ENCODE measurements at regions not wholly inside any gene's neighbourhood (a gene's known extent, or its start where the extent isn't known, plus 50 kb on each side); places are given as distances from the start of the nearest gene placed in this dataset.

DNA sequence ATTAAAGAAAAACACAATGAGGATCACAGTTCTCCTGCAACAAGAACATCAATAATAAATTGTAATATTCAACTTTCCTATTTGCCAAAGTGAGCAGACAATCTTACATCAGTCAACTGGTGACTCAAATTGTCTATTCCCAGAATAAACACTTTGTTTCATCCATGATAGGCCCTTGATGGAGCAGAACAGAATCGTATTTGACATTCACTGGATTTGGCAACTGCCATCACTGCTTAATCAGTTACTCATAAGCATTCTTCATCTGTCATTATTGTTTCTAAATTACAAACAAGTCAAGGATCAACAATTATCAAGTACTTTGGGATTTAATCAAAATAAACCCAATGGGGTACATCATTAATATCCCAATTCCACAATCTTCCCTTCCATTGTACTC lies 398.4 kb downstream of the GABRG2 start:
- no peaks in the 10 kb centered on the region for H3K4me1 ChIP-seq (ENCODE audit: control insufficient read depth in 1 of 2, insufficient read depth in 2 of 2, low read depth in 1 of 2, low read length in 1 of 2)
- no peak for DNase-seq
- H3K79me2 ChIP-seq (ENCODE audit: insufficient read depth): no peaks in the 10 kb centered on the region
- H3K9me3 ChIP-seq: no peaks in the 10 kb centered on the region
- TF ChIP-seq, protein P1, sequence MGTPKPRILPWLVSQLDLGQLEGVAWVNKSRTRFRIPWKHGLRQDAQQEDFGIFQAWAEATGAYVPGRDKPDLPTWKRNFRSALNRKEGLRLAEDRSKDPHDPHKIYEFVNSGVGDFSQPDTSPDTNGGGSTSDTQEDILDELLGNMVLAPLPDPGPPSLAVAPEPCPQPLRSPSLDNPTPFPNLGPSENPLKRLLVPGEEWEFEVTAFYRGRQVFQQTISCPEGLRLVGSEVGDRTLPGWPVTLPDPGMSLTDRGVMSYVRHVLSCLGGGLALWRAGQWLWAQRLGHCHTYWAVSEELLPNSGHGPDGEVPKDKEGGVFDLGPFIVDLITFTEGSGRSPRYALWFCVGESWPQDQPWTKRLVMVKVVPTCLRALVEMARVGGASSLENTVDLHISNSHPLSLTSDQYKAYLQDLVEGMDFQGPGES (IDR thresholded peaks at IDR 0.05; ENCODE audit: low read depth, low read length): no peak
- no peak for TF ChIP-seq RXRA (IDR thresholded peaks at IDR 0.05; ENCODE audit: borderline replicate concordance, low read depth)
- no peak for TF ChIP-seq TEAD4 (IDR thresholded peaks at IDR 0.05; ENCODE audit: borderline replicate concordance, insufficient read depth)
- TF ChIP-seq NFIC (IDR thresholded peaks at IDR 0.05; ENCODE audit: borderline replicate concordance): no peak
- TF ChIP-seq GABPA (IDR thresholded peaks at IDR 0.05; ENCODE audit: low read depth): no peak
- TF ChIP-seq, protein P2, sequence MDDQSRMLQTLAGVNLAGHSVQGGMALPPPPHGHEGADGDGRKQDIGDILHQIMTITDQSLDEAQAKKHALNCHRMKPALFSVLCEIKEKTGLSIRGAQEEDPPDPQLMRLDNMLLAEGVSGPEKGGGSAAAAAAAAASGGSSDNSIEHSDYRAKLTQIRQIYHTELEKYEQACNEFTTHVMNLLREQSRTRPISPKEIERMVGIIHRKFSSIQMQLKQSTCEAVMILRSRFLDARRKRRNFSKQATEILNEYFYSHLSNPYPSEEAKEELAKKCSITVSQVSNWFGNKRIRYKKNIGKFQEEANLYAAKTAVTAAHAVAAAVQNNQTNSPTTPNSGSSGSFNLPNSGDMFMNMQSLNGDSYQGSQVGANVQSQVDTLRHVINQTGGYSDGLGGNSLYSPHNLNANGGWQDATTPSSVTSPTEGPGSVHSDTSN (IDR thresholded peaks at IDR 0.05): no peak
- TF ChIP-seq, protein P3, sequence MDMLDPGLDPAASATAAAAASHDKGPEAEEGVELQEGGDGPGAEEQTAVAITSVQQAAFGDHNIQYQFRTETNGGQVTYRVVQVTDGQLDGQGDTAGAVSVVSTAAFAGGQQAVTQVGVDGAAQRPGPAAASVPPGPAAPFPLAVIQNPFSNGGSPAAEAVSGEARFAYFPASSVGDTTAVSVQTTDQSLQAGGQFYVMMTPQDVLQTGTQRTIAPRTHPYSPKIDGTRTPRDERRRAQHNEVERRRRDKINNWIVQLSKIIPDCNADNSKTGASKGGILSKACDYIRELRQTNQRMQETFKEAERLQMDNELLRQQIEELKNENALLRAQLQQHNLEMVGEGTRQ (IDR thresholded peaks at IDR 0.05; ENCODE audit: borderline replicate concordance, low read depth, low read length): no peak
- no peak for TF ChIP-seq NRF1 (IDR thresholded peaks at IDR 0.05; ENCODE audit: low read depth, low read length)
- no peak for TF ChIP-seq CHD2 (IDR thresholded peaks at IDR 0.05; ENCODE audit: low read length, partially characterized antibody)
- no peak for TF ChIP-seq EZH2phosphoT487 (IDR thresholded peaks at IDR 0.05; ENCODE audit: borderline replicate concordance, low read depth)
- TF ChIP-seq ELF1 (IDR thresholded peaks at IDR 0.05): no peak
- TF ChIP-seq, protein P4, sequence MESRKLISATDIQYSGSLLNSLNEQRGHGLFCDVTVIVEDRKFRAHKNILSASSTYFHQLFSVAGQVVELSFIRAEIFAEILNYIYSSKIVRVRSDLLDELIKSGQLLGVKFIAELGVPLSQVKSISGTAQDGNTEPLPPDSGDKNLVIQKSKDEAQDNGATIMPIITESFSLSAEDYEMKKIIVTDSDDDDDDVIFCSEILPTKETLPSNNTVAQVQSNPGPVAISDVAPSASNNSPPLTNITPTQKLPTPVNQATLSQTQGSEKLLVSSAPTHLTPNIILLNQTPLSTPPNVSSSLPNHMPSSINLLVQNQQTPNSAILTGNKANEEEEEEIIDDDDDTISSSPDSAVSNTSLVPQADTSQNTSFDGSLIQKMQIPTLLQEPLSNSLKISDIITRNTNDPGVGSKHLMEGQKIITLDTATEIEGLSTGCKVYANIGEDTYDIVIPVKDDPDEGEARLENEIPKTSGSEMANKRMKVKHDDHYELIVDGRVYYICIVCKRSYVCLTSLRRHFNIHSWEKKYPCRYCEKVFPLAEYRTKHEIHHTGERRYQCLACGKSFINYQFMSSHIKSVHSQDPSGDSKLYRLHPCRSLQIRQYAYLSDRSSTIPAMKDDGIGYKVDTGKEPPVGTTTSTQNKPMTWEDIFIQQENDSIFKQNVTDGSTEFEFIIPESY (IDR thresholded peaks at IDR 0.05; ENCODE audit: borderline replicate concordance, low read depth): no peak
- TF ChIP-seq, protein P5, sequence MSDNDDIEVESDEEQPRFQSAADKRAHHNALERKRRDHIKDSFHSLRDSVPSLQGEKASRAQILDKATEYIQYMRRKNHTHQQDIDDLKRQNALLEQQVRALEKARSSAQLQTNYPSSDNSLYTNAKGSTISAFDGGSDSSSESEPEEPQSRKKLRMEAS (IDR thresholded peaks at IDR 0.05; ENCODE audit: low read depth): no peak
- TF ChIP-seq EP300 (IDR thresholded peaks at IDR 0.05; ENCODE audit: borderline replicate concordance in 1 of 2, low read depth in 1 of 2, low read length in 1 of 2): no peak
- TF ChIP-seq TAF1 (IDR thresholded peaks at IDR 0.05; ENCODE audit: borderline replicate concordance, low read depth, low read length): no peak
- no peak for TF ChIP-seq SMC3 (IDR thresholded peaks at IDR 0.05; ENCODE audit: low read depth, low read length)
- no peak overlapping the region for H3K4me3 ChIP-seq (ENCODE audit: low read depth in 2 of 2, low read length in 1 of 2)
- CTCF ChIA-PET: no interaction called here
- no peaks in the 10 kb centered on the region for H3K27me3 ChIP-seq (ENCODE audit: insufficient read depth)
- WGBS (ENCODE audit: low lambda C conversion rate): 0% methylated on average over 1 of the region's 1 CpG
- no peaks in the 10 kb centered on the region for H3F3A ChIP-seq (replicated peaks; ENCODE audit: insufficient read depth)
- no peak overlapping the region for H3K4me2 ChIP-seq
- H4K20me1 ChIP-seq (ENCODE audit: insufficient read depth): no peaks in the 10 kb centered on the region
- POLR2A ChIA-PET: no interaction called here
- no peaks in the 10 kb centered on the region for H3K9me2 ChIP-seq
- no peak overlapping the region for H3K27ac ChIP-seq (ENCODE audit: low read depth in 2 of 2, low read length in 1 of 2)
- H3K36me3 ChIP-seq (replicated peaks in 1 of 2; ENCODE audit: control insufficient read depth in 1 of 2, insufficient read depth in 2 of 2, low read length in 1 of 2): peaks cover 0 to 3% of the 10 kb centered on the region in 2 experiments
- H2AFZ ChIP-seq (ENCODE audit: low read depth): no peak overlapping the region
- H3K9ac ChIP-seq: no peak overlapping the region

Data from SK-N-SH (cell line).